ENCODE measurements at regions not wholly inside any gene's neighbourhood (a gene's known extent, or its start where the extent isn't known, plus 50 kb on each side); places are given as distances from the start of the nearest gene placed in this dataset.
"Not testable (repeated sequence)": the region's sequence is repeated elsewhere in the genome, so short reads cannot be mapped to it uniquely, and the experiment has no call there.

- peaks cover 2% of the 10 kb centered on the region; the same call in 1 of the 2 replicates for H3K9me3 Mint-ChIP-seq
- TF ChIP-seq, protein P1, sequence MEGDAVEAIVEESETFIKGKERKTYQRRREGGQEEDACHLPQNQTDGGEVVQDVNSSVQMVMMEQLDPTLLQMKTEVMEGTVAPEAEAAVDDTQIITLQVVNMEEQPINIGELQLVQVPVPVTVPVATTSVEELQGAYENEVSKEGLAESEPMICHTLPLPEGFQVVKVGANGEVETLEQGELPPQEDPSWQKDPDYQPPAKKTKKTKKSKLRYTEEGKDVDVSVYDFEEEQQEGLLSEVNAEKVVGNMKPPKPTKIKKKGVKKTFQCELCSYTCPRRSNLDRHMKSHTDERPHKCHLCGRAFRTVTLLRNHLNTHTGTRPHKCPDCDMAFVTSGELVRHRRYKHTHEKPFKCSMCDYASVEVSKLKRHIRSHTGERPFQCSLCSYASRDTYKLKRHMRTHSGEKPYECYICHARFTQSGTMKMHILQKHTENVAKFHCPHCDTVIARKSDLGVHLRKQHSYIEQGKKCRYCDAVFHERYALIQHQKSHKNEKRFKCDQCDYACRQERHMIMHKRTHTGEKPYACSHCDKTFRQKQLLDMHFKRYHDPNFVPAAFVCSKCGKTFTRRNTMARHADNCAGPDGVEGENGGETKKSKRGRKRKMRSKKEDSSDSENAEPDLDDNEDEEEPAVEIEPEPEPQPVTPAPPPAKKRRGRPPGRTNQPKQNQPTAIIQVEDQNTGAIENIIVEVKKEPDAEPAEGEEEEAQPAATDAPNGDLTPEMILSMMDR (IDR thresholded peaks at IDR 0.05) = peak; percentile 75
- H3K4me1 Mint-ChIP-seq (ENCODE audit: low read depth) = no peaks in the 10 kb centered on the region
- H3K27me3 Mint-ChIP-seq (ENCODE audit: insufficient read depth) = no peaks in the 10 kb centered on the region; the same call in 1 of the 2 replicates
- no peak overlapping the region for H3K27ac Mint-ChIP-seq
- no peak for DNase-seq
- no peaks in the 10 kb centered on the region for H3K36me3 Mint-ChIP-seq (ENCODE audit: low read depth)
- no peak overlapping the region for H3K4me3 Mint-ChIP-seq
These were observed 704.4 kb upstream of the PCDH20 start for GRCh38 chr13:62119739-62120700.

DNA sequence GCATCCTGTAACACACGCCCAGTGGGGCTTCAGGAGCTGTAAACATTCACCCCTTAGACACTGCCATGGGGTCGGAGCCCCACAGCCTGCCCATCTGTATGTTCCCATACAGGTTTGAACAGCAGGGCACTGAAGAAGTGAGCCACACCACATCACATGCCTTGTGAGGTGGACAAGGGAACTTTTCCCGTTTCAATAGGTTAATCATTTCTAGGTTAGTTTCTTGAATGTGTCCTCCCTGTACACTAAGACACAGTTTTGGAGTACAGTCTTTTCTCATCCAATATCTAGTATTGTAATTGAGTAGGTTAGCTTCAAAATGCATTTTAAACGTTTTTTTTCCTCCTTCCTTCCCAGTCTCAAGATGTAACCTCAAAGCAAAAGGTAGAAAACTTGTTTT, 700.2 kb upstream of the PCDH20 start:
- Mint-ChIP-seq H3K27ac (no peak overlapping the region), H3K27me3 (ENCODE audit: insufficient read depth) (no peaks in the 10 kb centered on the region; the same call in 1 of the 2 replicates), H3K36me3 (ENCODE audit: low read depth) (no peaks in the 10 kb centered on the region), H3K4me3 (no peak overlapping the region), H3K4me1 (ENCODE audit: low read depth) (no peaks in the 10 kb centered on the region), H3K9me3 (peaks cover 8% of the 10 kb centered on the region)
- TF ChIP-seq, protein P1 (IDR thresholded peaks at IDR 0.05) = no peak
- DNase-seq = no peak

DNA sequence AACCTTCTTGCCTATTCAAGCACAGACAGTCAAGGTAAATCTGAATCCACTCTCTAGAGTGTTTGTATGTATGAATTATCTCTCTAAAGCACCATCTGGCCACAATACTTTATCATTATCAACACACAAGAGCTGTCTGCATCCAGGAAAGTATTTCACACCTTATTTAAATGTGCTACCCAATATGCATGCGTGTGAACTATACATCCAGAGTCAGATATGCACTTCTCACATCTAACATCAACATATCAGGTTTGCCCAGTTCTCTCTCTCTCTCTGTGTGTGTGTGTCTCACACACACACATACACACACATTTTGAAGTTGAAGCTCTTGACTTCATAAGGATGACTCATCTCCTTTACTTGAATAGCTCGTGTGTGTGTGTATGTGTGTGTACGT, 697.5 kb upstream of the PCDH20 start:
- H3K9me3 Mint-ChIP-seq = peaks cover 15% of the 10 kb centered on the region
- no peak overlapping the region for H3K4me3 Mint-ChIP-seq
- no peak for DNase-seq
- no peaks in the 10 kb centered on the region; the same call in 1 of the 2 replicates for H3K27me3 Mint-ChIP-seq (ENCODE audit: insufficient read depth)
- no peaks in the 10 kb centered on the region for H3K36me3 Mint-ChIP-seq (ENCODE audit: low read depth)
- no peak overlapping the region for H3K27ac Mint-ChIP-seq
- no peaks in the 10 kb centered on the region for H3K4me1 Mint-ChIP-seq (ENCODE audit: low read depth)
- TF ChIP-seq, protein P1 (IDR thresholded peaks at IDR 0.05) = no peak

DNA sequence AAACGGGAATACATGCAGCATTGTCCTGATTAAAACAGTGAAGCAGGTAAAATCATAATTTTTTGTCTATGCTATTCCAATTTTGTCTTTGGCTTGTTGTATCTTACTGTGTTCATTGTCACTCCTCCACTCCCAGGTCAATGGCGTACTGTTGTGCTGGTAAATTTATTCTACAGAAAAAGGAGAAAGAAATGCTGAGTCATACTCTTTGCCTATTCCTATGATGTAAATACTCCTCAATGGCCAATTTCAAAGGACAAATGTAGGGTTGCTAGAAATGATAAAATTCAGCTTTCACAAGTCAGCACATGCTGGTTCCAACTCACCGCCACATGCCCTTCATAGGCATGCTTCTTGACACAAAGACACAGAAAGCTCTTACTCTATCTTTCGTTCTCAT, 694.4 kb upstream of the PCDH20 start:
- Mint-ChIP-seq H3K4me1 (ENCODE audit: low read depth) (no peaks in the 10 kb centered on the region), H3K27ac (no peak overlapping the region), H3K36me3 (ENCODE audit: low read depth) (no peaks in the 10 kb centered on the region), H3K4me3 (no peak overlapping the region), H3K9me3 (peaks cover 21% of the 10 kb centered on the region), H3K27me3 (ENCODE audit: insufficient read depth) (no peaks in the 10 kb centered on the region; the same call in 1 of the 2 replicates)
- TF ChIP-seq, protein P1 (IDR thresholded peaks at IDR 0.05) = no peak
- DNase-seq = no peak

DNA sequence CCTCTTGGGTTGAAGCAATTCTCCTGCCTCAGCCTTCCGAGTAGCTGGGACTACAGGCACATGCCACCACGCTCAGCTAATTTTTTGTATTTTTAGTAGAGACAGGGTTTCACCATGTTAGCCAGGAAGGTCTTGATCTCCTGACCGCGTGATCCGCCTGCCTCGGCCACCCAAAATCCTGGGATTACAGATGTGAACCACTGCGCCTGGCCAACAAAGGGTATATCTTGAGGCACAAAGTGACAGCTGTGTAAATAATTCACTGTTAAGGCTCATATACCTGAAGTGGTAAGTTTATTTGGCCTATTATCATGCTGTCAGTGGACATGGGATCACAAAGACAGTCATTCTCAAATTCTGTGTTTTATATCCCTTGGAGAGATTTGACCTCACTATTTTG, 688.5 kb upstream of the PCDH20 start:
- H3K4me3 Mint-ChIP-seq; DNase-seq; H3K27me3 Mint-ChIP-seq (ENCODE audit: insufficient read depth); H3K27ac Mint-ChIP-seq; H3K36me3 Mint-ChIP-seq (ENCODE audit: low read depth); H3K4me1 Mint-ChIP-seq (ENCODE audit: low read depth): not testable (repeated sequence)
- H3K9me3 Mint-ChIP-seq = peaks cover 42% of the 10 kb centered on the region

- no peak overlapping the region for H3K4me3 Mint-ChIP-seq
These were observed 681.0 kb upstream of the PCDH20 start for GRCh38 chr13:62096652-62097051.

More at GRCh38 chr13:62096652-62097051, 681.0 kb upstream of the PCDH20 start:
- H3K4me1 Mint-ChIP-seq (ENCODE audit: low read depth) = no peaks in the 10 kb centered on the region
- peaks cover 51% of the 10 kb centered on the region for H3K9me3 Mint-ChIP-seq
- H3K27ac Mint-ChIP-seq = no peak overlapping the region
- no peaks in the 10 kb centered on the region for H3K36me3 Mint-ChIP-seq (ENCODE audit: low read depth)
- DNase-seq = no peak
- TF ChIP-seq, protein P1 (IDR thresholded peaks at IDR 0.05) = no peak
- H3K27me3 Mint-ChIP-seq (ENCODE audit: insufficient read depth) = peaks cover 1% of the 10 kb centered on the region; the same call in 1 of the 2 replicates
